HCT116 (cell line): ENCODE measurements at regions not wholly inside any gene's neighbourhood (a gene's known extent, or its start where the extent isn't known, plus 50 kb on each side); places are given as distances from the start of the nearest gene placed in this dataset.

ENCODE experiments used
- ATAC-seq: fragments of 200-7000 bp; cut with Tn5 transposase; 2 replicates; pipeline ENCODE4 v1.9.1; 2020; ENCODE audit warnings: mild to moderate bottlenecking, moderate library complexity
- BruUV-seq: library from RNA; stranded (reverse); fragments of 400-500 nt; replicated peaks from 2 replicates; lab custom pipeline; 2021; lab: Mats Ljungman, UMichigan
- CTCF ChIA-PET: fragments of 300-600 bp; sonication (Branson Sonifier 250); formaldehyde crosslinking; loops from one replicate; lab custom pipeline; 2021; ENCODE audit warnings: antibody characterized with exemption; lab: Charles Lee
- POLR2A ChIA-PET: fragments of 300-600, 350-600 bp; sonication (Branson Sonifier 250); formaldehyde crosslinking; loops from one replicate; lab custom pipeline; 2021; ENCODE audit warnings: antibody characterized with exemption; lab: Charles Lee
- RAD21 ChIA-PET, 2 experiments: fragments of 300-600 bp; sonication (Branson Sonifier 250); formaldehyde crosslinking; loops; one replicate each; lab custom pipeline; 2023; ENCODE audit warnings: low total read pairs in 2 of 2; ENCODE audit not compliant: uncharacterized antibody in 2 of 2, unreplicated experiment in 2 of 2, low non-redundant PET in 1 of 2; lab: Charles Lee
- DNase-seq: peaks from one replicate; pipeline ENCODE4 v3.0.0-alpha.2; 2010; ENCODE audit warnings: low read depth, low spot score
- H2AFZ ChIP-seq: fragments of 200-600 bp; shearing (Covaris generic), sonication (generic); 2 replicates; pipeline ENCODE4 v1.6.1; 2017; ENCODE audit warnings: low read depth, mixed run types, mixed read lengths, antibody characterized with exemption, low read length; ENCODE audit not compliant: poor library complexity, severe bottlenecking
- H3K27ac ChIP-seq: 2 replicates; pipeline ENCODE4 v1.5.1; 2012; ENCODE audit warnings: low read depth, low read length
- H3K27me3 ChIP-seq: fragments of 200-600 bp; sonication (generic); 2 replicates; pipeline ENCODE4 v1.6.1; 2016; ENCODE audit warnings: mixed run types, low read length, mixed read lengths; ENCODE audit not compliant: insufficient read depth
- H3K36me3 ChIP-seq, 2 experiments: fragments of 200-500 bp in 1 of 2; fragments of 200-600 bp in 1 of 2; sonication (Bioruptor generic) in 1 of 2; sonication (generic) in 1 of 2; 2 replicates each; pipeline versions ENCODE4 v1.5.1 to v1.6.1; 2014 to 2016; ENCODE audit warnings: low read length in 2 of 2, inconsistent platforms in 1 of 2, mixed read lengths in 1 of 2, mixed run types in 1 of 2; ENCODE audit not compliant: insufficient read depth in 2 of 2, control insufficient read depth in 1 of 2
- H3K4me1 ChIP-seq, 2 experiments: fragments of 200-600 bp in 1 of 2; sonication (generic) in 1 of 2; 2 replicates each; pipeline versions ENCODE4 v1.5.1 to v1.6.1; 2012 to 2017; ENCODE audit warnings: low read length in 2 of 2, inconsistent platforms in 1 of 2, mild to moderate bottlenecking in 1 of 2, mixed read lengths in 1 of 2, mixed run types in 1 of 2, moderate library complexity in 1 of 2; ENCODE audit not compliant: insufficient read depth in 2 of 2, control insufficient read depth in 1 of 2
- H3K4me2 ChIP-seq: fragments of 200-600 bp; sonication (generic); 2 replicates; pipeline ENCODE4 v1.6.1; 2017; ENCODE audit warnings: mixed run types, low read length, mixed read lengths
- H3K4me3 ChIP-seq, 2 experiments: fragments of 200-600 bp in 1 of 2; sonication (generic) in 1 of 2; replicated peaks in 1 of 2; 2 replicates each; pipeline ENCODE4 v1.5.1; 2011 to 2016; ENCODE audit warnings: low read length in 2 of 2, control low read depth in 1 of 2, low read depth in 1 of 2, mild to moderate bottlenecking in 1 of 2, mixed read lengths in 1 of 2, mixed run types in 1 of 2
- H3K79me2 ChIP-seq: fragments of 200-600 bp; sonication (generic); 2 replicates; pipeline ENCODE4 v1.6.1; 2017; ENCODE audit warnings: mild to moderate bottlenecking, mixed run types, low read length, moderate library complexity, mixed read lengths; ENCODE audit not compliant: insufficient read depth
- H3K9ac ChIP-seq: fragments of 200-600 bp; sonication (generic); 2 replicates; pipeline ENCODE4 v1.6.1; 2016; ENCODE audit warnings: low read length, mixed read lengths
- H3K9me2 ChIP-seq: fragments of 200-600 bp; sonication (generic), shearing (Covaris generic); 2 replicates; pipeline ENCODE4 v1.6.1; 2017; ENCODE audit warnings: mixed run types, mild to moderate bottlenecking, moderate library complexity; ENCODE audit not compliant: insufficient read depth
- H3K9me3 ChIP-seq, 2 experiments: fragments of 200-500 bp in 1 of 2; fragments of 200-600 bp in 1 of 2; sonication (Bioruptor generic) in 1 of 2; sonication (generic) in 1 of 2; 2 replicates each; pipeline ENCODE4 v1.6.1; 2014 to 2017; ENCODE audit warnings: low read length in 2 of 2, mixed read lengths in 2 of 2, inconsistent platforms in 1 of 2, low read depth in 1 of 2, mild to moderate bottlenecking in 1 of 2, mixed run types in 1 of 2, moderate library complexity in 1 of 2; ENCODE audit not compliant: control insufficient read depth in 1 of 2, insufficient read depth in 1 of 2
- H4K20me1 ChIP-seq: fragments of 200-600 bp; sonication (generic), shearing (Covaris generic); 2 replicates; pipeline ENCODE4 v1.6.1; 2017; ENCODE audit warnings: mixed run types, mild to moderate bottlenecking, moderate library complexity; ENCODE audit not compliant: insufficient read depth
- ATF3 ChIP-seq: IDR thresholded peaks from 2 replicates; pipeline ENCODE4 v1.6.1; 2012
- CBX3 ChIP-seq: IDR thresholded peaks from 2 replicates; pipeline ENCODE4 v1.6.1; 2012; ENCODE audit warnings: low read depth
- CTCF ChIP-seq, 3 experiments: fragments of 200-600 bp in 1 of 3; sonication (generic) in 1 of 3; IDR thresholded peaks in 2 of 3; conservative IDR thresholded peaks in 1 of 3; 2 replicates each; pipeline ENCODE4 v1.5.1; 2012 to 2017; ENCODE audit warnings: low read depth in 2 of 3, low read length in 2 of 3, antibody characterized with exemption in 1 of 3, borderline replicate concordance in 1 of 3, control low read depth in 1 of 3, mild to moderate bottlenecking in 1 of 3, mixed read lengths in 1 of 3, mixed run types in 1 of 3, moderate library complexity in 1 of 3; ENCODE audit not compliant: insufficient read depth in 1 of 3
- ELF1 ChIP-seq: IDR thresholded peaks from 2 replicates; pipeline ENCODE4 v1.6.1; 2012; ENCODE audit warnings: low read depth, borderline replicate concordance
- EZH2 ChIP-seq: fragments of 200-600 bp; sonication (generic); IDR thresholded peaks from 2 replicates; pipeline ENCODE4 v1.6.1; 2017; ENCODE audit warnings: antibody characterized with exemption, mixed run types
- POLR2AphosphoS5 ChIP-seq: IDR thresholded peaks from 2 replicates; pipeline ENCODE4 v1.6.1; 2011; ENCODE audit warnings: mild to moderate bottlenecking, low read depth, low read length, moderate library complexity
- SP1 ChIP-seq: IDR thresholded peaks from 2 replicates; pipeline ENCODE4 v1.6.1; 2012; ENCODE audit warnings: low read depth
- SRF ChIP-seq: IDR thresholded peaks from 2 replicates; pipeline ENCODE4 v1.6.1; 2012; ENCODE audit warnings: low read depth
- TCF7L2 ChIP-seq: IDR thresholded peaks from 2 replicates; pipeline ENCODE4 v1.7.0; 2011; ENCODE audit warnings: borderline replicate concordance, inconsistent platforms; ENCODE audit not compliant: insufficient read depth, insufficient read length; ENCODE audit errors: extremely low read depth
- YY1 ChIP-seq: IDR thresholded peaks from 2 replicates; pipeline ENCODE4 v1.6.1; 2011; ENCODE audit warnings: low read length, low read depth, moderate library complexity, mild to moderate bottlenecking; ENCODE audit not compliant: insufficient replicate concordance; ENCODE audit errors: extremely low read depth
- ZFX ChIP-seq: fragments of 450-650 bp; IDR thresholded peaks from 2 replicates; pipeline ENCODE4 v1.6.1; 2017
- intact Hi-C: fragments of 100-400 bp; cut with micrococcal nuclease; formaldehyde crosslinking; loops from 2 replicates; pipeline ENCODE4 v1.10.0; 2022

- no peak for TF ChIP-seq SRF
- no peak for TF ChIP-seq POLR2AphosphoS5
- TF ChIP-seq ATF3, result no peak
- no peak for TF ChIP-seq ZFX
- TF ChIP-seq TCF7L2, result no peak
These were observed 157.1 kb upstream of the TMTC1 start (continued) for GRCh38 chr12:29940811-29941210.

- BruUV-seq, result no TSS peak
- no peak for ATAC-seq
- H3K4me2 ChIP-seq, result no peak overlapping the region
- TF ChIP-seq CBX3 (no peak), ELF1 (no peak), POLR2AphosphoS5 (no peak), SP1 (no peak), EZH2 (no peak), YY1 (no peak), CTCF (IDR thresholded peaks at IDR 0.05 in 2 of 3, conservative IDR thresholded peaks at IDR 0.05 in 1 of 3; ENCODE audit: borderline replicate concordance in 1 of 3, insufficient read depth in 1 of 3, low read depth in 2 of 3, low read length in 2 of 3) (no peak)
- H4K20me1 ChIP-seq, result no peaks in the 10 kb centered on the region
- H3K9me2 ChIP-seq, result no peaks in the 10 kb centered on the region
- no peaks in the 10 kb centered on the region for H3K4me1 ChIP-seq
- H3K4me3 ChIP-seq, result no peak overlapping the region
- H3K9me3 ChIP-seq, result no peaks in the 10 kb centered on the region
- intact Hi-C loops, result no loop called here
- H3K79me2 ChIP-seq, result no peaks in the 10 kb centered on the region
- no peak overlapping the region for H3K27ac ChIP-seq
- no peak overlapping the region for H2AFZ ChIP-seq
- no peak overlapping the region for H3K9ac ChIP-seq
- RAD21 ChIA-PET, result no interaction called here
- H3K36me3 ChIP-seq, result no peaks in the 10 kb centered on the region
- POLR2A ChIA-PET, result no interaction called here
- CTCF ChIA-PET, result no interaction called here
- no peak for DNase-seq
- H3K27me3 ChIP-seq, result no peaks in the 10 kb centered on the region
These were observed 146.8 kb upstream of the TMTC1 start for GRCh38 chr12:29930503-29930902.
